ENCODE measurements at regions not wholly inside any gene's neighbourhood (a gene's known extent, or its start where the extent isn't known, plus 50 kb on each side); places are given as distances from the start of the nearest gene placed in this dataset.

DNA sequence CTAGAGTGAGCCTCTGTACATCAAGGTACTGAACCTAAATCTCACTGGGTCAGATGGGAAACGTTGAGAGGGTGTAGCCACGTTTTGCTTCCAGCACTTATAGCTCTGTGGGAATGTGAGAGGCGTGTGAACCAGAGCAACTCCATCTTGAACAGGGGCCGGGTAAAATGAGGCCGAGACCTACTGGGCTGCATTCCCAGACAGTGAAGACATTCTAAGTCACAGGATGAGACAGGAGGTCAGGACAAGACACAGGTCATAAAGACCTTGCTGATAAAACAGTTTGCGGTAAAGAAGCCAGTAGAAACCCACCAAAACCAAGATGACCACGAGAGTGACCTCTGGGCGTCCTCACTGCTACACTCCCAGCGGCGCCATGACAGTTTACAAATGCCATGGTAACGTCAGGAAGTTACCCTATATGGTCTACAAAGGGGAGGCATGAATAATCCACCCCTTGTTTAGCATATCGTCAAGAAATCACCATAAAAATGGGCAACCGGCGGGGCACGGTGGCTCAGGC, 63.4 kb upstream of the NCOR2 start:
- Histone ChIP-seq H3K4me2 (ENCODE audit: control insufficient read depth, insufficient read depth) (no peak overlapping the region), H3K4me1 (ENCODE audit: control insufficient read depth, insufficient read depth, low read length) (no peaks in the 10 kb centered on the region; the same call in 1 of the 2 replicates), H3K9me3 (replicated peaks; ENCODE audit: control insufficient read depth, insufficient read depth, low read length) (no peaks in the 10 kb centered on the region), H3K27ac (ENCODE audit: control insufficient read depth, insufficient read depth) (no peak overlapping the region), H3K9ac (ENCODE audit: control insufficient read depth, insufficient read depth, low read length) (no peak overlapping the region), H2AFZ (ENCODE audit: control insufficient read depth, low read depth, low read length) (no peak overlapping the region), H4K20me1 (ENCODE audit: control insufficient read depth, insufficient read depth) (no peaks in the 10 kb centered on the region), H3K36me3 (ENCODE audit: control insufficient read depth in 2 of 2, insufficient read depth in 2 of 2, low read length in 1 of 2) (no peaks in the 10 kb centered on the region), H3K4me3 (no peak overlapping the region), H3K27me3 (replicated peaks in 1 of 2; ENCODE audit: control insufficient read depth in 2 of 2, insufficient read depth in 2 of 2, low read length in 1 of 2) (no peaks in the 10 kb centered on the region), H3K79me2 (ENCODE audit: control insufficient read depth, insufficient read depth, low read length) (no peaks in the 10 kb centered on the region)
- in situ Hi-C loops (cut with MboI): no loop called here
- BruUV-seq (replicated peaks): no TSS peak
- ChIA-PET POLR2A (no interaction called here), CTCF (interaction anchor here (0.6 to 1.2 kb wide), 2 partner anchors 15 to 58 kb away, joined by 3 read pairs; no protein-coding TSS in a partner anchor), RAD21 (ENCODE audit: unreplicated experiment) (no interaction called here), SMC1A (ENCODE audit: uncharacterized antibody, unreplicated experiment) (no interaction called here)
- intact Hi-C loops (cut with micrococcal nuclease; ENCODE audit: unreplicated experiment): no loop called here
- 49% methylated on average over 15 of the region's 15 CpGs for WGBS (ENCODE audit: insufficient coverage, insufficient replicate concordance, low lambda C conversion rate, missing lambda C conversion rate)
- ATAC-seq (no peak), DNase-seq (ENCODE audit: low read depth, low spot score) (no peak), FAIRE-seq (no peak)
- TF ChIP-seq, protein P1, sequence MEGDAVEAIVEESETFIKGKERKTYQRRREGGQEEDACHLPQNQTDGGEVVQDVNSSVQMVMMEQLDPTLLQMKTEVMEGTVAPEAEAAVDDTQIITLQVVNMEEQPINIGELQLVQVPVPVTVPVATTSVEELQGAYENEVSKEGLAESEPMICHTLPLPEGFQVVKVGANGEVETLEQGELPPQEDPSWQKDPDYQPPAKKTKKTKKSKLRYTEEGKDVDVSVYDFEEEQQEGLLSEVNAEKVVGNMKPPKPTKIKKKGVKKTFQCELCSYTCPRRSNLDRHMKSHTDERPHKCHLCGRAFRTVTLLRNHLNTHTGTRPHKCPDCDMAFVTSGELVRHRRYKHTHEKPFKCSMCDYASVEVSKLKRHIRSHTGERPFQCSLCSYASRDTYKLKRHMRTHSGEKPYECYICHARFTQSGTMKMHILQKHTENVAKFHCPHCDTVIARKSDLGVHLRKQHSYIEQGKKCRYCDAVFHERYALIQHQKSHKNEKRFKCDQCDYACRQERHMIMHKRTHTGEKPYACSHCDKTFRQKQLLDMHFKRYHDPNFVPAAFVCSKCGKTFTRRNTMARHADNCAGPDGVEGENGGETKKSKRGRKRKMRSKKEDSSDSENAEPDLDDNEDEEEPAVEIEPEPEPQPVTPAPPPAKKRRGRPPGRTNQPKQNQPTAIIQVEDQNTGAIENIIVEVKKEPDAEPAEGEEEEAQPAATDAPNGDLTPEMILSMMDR (IDR thresholded peaks at IDR 0.05 in 2 of 3, conservative IDR thresholded peaks at IDR 0.05 in 1 of 3; ENCODE audit: control insufficient read depth in 2 of 3, extremely low read depth in 1 of 3, insufficient read depth in 1 of 3, low read depth in 3 of 3, low read length in 3 of 3): no peak
- 0 out of 2 replicates have a peak, but pooled peaks have one; percentile 36 for TF ChIP-seq YY1 (IDR thresholded peaks at IDR 0.05; ENCODE audit: low read depth, low read length)
- TF ChIP-seq CBX5 (IDR thresholded peaks at IDR 0.05; ENCODE audit: low read depth): no peak

DNA sequence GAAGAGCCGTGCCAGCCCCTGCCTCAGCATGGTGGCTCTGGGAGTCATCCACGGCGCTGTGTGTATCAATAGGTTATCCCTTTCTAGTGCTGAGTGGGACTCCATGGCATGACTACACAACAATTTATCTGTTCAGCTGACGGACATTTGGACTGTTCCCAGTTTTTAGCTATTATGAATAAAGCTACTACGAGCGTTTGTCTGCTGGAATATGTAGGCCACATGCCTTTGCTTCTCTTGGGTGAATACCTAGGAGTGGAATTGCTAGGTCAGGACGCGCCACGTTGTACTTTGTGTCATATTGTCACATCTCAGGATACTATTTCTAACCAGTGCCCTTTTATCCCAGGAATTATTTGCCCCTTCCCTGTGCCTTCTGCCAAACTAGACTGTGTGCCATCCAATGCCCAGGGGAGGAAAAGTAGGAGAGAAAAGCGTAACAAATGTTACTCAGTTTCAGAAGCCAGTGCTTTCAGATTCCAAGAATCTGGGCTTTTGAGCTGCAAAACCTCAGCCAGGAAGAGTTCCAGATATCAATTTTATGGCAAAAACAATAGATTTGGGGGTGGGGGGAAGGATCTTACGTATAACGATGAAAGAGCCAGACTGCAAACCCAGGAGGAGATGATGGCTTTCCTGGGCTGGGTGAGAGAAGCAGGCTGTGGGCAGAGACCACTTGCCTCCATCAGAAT, 62.5 kb upstream of the NCOR2 start:
- in situ Hi-C loops (cut with MboI): no loop called here
- ChIA-PET POLR2A (interaction anchor here (0.6 kb wide), 1 partner anchor 92 kb away, joined by 8 read pairs; no protein-coding TSS in a partner anchor), SMC1A (ENCODE audit: uncharacterized antibody, unreplicated experiment) (no interaction called here), RAD21 (ENCODE audit: unreplicated experiment) (no interaction called here), CTCF (interaction anchor here (0.6 to 1.2 kb wide), 2 partner anchors 14 to 59 kb away, joined by 3 read pairs; no protein-coding TSS in a partner anchor)
- BruUV-seq (replicated peaks): no TSS peak
- H4K20me1 ChIP-seq (ENCODE audit: control insufficient read depth, insufficient read depth): no peaks in the 10 kb centered on the region
- FAIRE-seq: no peak
- H3K27ac ChIP-seq (ENCODE audit: control insufficient read depth, insufficient read depth): no peak overlapping the region
- no peak for DNase-seq (ENCODE audit: low read depth, low spot score)
- H3K27me3 ChIP-seq (replicated peaks in 1 of 2; ENCODE audit: control insufficient read depth in 2 of 2, insufficient read depth in 2 of 2, low read length in 1 of 2): no peaks in the 10 kb centered on the region
- no peaks in the 10 kb centered on the region; the same call in 1 of the 2 replicates for H3K4me1 ChIP-seq (ENCODE audit: control insufficient read depth, insufficient read depth, low read length)
- no peak overlapping the region for H3K4me3 ChIP-seq
- no peaks in the 10 kb centered on the region for H3K79me2 ChIP-seq (ENCODE audit: control insufficient read depth, insufficient read depth, low read length)
- no peak overlapping the region for H2AFZ ChIP-seq (ENCODE audit: control insufficient read depth, low read depth, low read length)
- 79% methylated on average over 12 of the region's 12 CpGs for WGBS (ENCODE audit: insufficient coverage, insufficient replicate concordance, low lambda C conversion rate, missing lambda C conversion rate)
- H3K4me2 ChIP-seq (ENCODE audit: control insufficient read depth, insufficient read depth): no peak overlapping the region
- H3K36me3 ChIP-seq (ENCODE audit: control insufficient read depth in 2 of 2, insufficient read depth in 2 of 2, low read length in 1 of 2): no peaks in the 10 kb centered on the region
- ATAC-seq: no peak
- TF ChIP-seq, protein P2, sequence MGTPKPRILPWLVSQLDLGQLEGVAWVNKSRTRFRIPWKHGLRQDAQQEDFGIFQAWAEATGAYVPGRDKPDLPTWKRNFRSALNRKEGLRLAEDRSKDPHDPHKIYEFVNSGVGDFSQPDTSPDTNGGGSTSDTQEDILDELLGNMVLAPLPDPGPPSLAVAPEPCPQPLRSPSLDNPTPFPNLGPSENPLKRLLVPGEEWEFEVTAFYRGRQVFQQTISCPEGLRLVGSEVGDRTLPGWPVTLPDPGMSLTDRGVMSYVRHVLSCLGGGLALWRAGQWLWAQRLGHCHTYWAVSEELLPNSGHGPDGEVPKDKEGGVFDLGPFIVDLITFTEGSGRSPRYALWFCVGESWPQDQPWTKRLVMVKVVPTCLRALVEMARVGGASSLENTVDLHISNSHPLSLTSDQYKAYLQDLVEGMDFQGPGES (IDR thresholded peaks at IDR 0.05): no peak
- no peak for TF ChIP-seq JUNB (IDR thresholded peaks at IDR 0.05)
- TF ChIP-seq MYC (IDR thresholded peaks at IDR 0.05; ENCODE audit: insufficient read depth, insufficient read length, insufficient replicate concordance, low read length, severe bottlenecking): no peak
- TF ChIP-seq, protein P3, sequence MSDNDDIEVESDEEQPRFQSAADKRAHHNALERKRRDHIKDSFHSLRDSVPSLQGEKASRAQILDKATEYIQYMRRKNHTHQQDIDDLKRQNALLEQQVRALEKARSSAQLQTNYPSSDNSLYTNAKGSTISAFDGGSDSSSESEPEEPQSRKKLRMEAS (IDR thresholded peaks at IDR 0.05; ENCODE audit: low read depth, low read length): no peak
- TF ChIP-seq POU2F2 (IDR thresholded peaks at IDR 0.05; ENCODE audit: borderline replicate concordance, low read depth, low read length): no peak
- no peak for TF ChIP-seq TBL1XR1 (IDR thresholded peaks at IDR 0.05; ENCODE audit: low read depth, low read length)
- no peak for TF ChIP-seq EED (IDR thresholded peaks at IDR 0.05; ENCODE audit: low read depth)
- no peak for TF ChIP-seq SPI1 (IDR thresholded peaks at IDR 0.05; ENCODE audit: borderline replicate concordance, insufficient read depth, low read depth, low read length)
- TF ChIP-seq ETV6 (conservative IDR thresholded peaks at IDR 0.05 in 1 of 2, IDR thresholded peaks at IDR 0.05 in 1 of 2; ENCODE audit: borderline replicate concordance in 1 of 2, low read depth in 1 of 2): no peak
- H3K9me3 ChIP-seq (replicated peaks; ENCODE audit: control insufficient read depth, insufficient read depth, low read length): no peaks in the 10 kb centered on the region
- no peak overlapping the region for H3K9ac ChIP-seq (ENCODE audit: control insufficient read depth, insufficient read depth, low read length)
- intact Hi-C loops (cut with micrococcal nuclease; ENCODE audit: unreplicated experiment): no loop called here
